HG03460 (cell line): ENCODE measurements at regions not wholly inside any gene's neighbourhood (a gene's known extent, or its start where the extent isn't known, plus 50 kb on each side); places are given as distances from the start of the nearest gene placed in this dataset.

ENCODE experiments used
- ATAC-seq: cut with Tn5 transposase; IDR thresholded peaks from one replicate; pipeline ENCODE4 v1.9.1; 2021; ENCODE audit not compliant: unreplicated experiment

DNA sequence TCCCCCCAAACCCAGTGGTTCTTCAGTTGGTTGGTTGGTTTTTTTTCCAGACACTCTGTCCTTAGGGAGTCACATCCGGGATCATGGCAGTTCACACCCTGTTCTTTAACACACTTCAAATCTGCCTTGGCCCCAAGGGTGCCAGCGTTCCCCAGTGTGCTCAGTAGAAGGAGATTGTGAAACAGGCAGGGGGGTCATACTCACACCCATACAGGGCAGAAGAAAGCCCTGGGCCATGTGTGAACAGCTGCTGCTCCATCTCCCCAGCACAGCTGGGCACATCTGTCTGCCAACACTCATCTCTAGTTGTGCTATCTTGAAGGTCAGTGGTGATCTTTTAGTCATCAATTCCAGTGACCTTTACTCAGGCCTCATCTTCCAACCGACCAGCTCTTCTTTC is 64.4 kb upstream of the FUT8 start:
- no peak for ATAC-seq

- no peak for ATAC-seq
Observed at GRCh38 chr14:65349100-65349499, 63.4 kb upstream of the FUT8 start.

DNA sequence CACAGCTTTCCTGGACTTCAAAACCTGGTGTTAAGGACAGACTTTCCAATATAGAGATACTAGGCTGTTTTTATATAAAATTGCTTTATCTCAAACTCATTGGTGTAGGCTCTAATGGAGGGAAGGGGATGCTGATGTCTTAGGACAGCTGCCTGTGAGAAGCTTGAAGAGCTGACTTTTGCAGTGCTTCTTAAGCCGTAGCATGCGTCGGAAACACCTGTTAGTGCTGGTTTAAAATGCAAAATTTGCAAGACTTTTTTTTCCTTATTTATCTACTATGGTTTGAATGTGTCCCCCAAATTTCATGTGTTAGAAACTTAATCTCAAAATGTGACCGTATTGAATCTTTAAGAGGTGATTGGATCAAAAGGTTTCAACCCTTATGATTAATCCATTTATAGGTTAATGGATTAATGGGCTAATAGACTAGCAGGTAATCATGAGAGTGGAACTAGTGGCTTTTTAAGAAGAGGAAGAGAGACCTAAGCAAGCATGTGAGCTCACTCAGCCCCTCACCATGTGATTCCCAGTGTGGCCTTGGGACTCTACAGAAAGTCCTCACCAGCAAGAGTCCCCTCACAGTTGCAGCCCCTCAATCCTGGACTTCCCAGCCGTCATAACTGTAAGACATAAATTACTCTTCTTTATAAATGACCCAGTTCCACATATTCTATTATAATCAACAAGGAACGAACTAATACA is 60.9 kb upstream of the FUT8 start:
- ATAC-seq = no peak

DNA sequence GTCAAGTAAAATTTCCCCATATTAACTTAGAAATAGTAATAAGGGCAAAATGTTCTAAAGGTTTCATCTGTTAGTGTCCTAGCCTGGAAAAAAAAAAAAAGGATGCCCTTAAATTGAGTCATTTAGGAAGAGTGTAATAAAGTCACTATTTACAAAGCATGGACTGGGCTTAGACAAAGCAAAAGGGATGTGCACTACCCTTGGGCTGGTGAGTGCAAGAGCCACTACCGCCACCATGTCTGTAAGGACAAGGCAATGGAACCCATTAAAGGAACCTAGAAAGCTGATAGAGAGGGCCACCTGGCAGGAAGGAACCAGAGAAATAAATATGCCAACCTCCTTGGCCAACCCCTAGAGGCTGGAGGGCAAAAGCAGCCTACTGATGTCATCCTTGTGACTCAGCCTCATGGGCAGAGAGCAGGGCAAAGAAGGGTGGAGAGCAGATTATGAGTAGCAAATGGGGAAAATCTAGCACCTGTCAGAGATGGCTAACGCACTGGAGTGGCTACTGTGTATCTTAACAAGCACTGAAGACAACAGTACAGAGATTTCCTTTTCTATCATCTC is 59.5 kb upstream of the FUT8 start:
- ATAC-seq = no peak

DNA sequence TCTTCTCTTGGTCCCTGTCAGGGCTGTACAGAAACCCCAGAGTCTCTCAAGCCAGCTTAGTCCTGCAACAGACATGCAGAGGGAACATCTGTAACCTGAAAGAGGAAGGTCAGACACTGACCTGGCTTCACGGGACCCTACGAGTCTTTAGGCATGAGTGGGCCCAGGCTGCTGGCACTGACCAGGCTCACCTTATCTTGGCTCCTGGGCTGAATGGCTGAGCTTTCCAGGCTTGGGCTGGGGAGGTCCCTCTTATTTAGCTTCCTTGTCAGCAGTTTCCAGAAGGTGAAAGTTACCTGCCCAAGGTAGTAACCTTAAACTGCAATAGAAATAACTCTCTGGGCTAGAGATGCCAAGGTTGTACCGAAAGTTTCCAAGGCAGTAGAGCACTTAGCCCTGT is 58.4 kb upstream of the FUT8 start:
- ATAC-seq = no peak

- no peak for ATAC-seq
Observed at GRCh38 chr14:65354715-65355114, 57.8 kb upstream of the FUT8 start.

GRCh38 chr14:65356327-65356836 is 56.1 kb upstream of the FUT8 start:
- ATAC-seq = no peak

GRCh38 chr14:65357113-65357512 is 55.4 kb upstream of the FUT8 start:
- ATAC-seq = peak; percentile 48

DNA sequence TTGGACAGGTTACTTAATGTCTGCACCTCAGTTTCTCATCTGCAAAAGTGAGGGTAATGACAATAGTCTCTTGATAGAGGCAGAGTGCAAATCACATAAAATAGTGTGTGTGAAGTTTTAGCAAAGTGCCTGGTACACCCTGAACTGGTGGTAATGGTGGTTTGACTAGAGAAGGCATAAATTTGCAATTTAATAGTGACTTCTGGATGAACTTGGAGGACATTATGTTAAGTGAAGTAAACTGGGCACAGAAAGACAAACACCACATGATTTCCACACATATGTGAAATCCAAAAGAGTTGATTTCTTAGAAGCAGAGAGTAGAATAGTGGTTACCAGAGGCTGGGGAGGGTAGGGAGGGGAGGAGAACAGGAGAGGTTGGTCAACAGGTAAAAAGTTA is 54.8 kb upstream of the FUT8 start:
- no peak for ATAC-seq

DNA sequence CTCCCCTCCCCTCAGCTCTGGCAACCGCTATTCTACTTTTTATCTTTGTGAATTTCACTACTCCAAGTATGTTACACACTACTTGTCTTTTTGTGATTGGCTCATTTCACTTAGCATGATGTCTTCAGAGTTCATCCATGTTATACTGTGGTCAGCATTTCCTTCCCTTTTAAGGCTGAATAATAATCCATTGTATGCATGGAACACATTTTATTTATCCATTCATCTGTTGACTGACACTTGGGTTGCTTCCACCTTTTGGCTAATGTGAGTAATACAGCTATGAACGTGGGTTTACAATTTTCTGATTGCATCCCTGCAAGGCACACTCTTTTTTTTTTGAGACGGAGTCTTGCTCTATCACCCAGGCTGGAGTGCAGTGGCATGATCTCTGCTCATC is 53.0 kb upstream of the FUT8 start:
- no peak for ATAC-seq

DNA sequence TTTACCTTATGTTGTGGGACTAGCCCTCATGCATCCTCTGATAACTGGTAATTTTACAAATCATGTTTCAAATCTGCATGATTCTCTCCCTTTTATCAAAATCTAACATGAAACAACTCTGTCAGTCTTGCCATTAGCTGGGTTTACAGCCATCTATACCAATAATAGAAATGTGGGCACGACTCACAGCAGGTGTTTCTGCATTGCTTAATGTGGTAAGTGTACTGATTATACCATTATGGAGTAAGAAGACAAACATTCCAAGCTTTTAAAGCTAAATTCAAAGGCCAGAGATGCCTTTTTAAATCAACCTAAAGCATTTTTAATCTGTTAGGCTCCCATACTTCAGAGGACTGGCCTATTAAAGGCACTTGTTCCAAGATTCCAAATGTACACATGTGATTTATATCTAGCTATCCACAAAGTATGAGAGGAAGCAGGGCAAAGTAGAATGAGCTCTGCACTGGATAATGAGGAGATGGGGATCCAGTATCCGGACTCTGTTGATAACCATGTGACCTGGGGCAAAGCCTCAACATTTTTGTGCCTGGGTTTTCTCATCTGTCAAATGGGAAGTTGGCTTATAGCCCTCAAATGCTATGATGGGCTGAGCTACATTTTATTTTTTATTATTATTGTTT is 52.3 kb upstream of the FUT8 start:
- no peak for ATAC-seq

- no peak for ATAC-seq
Observed at GRCh38 chr14:65361920-65362319, 50.6 kb upstream of the FUT8 start.
